ENCODE measurements at regions not wholly inside any gene's neighbourhood (a gene's known extent, or its start where the extent isn't known, plus 50 kb on each side); places are given as distances from the start of the nearest gene placed in this dataset.

DNA sequence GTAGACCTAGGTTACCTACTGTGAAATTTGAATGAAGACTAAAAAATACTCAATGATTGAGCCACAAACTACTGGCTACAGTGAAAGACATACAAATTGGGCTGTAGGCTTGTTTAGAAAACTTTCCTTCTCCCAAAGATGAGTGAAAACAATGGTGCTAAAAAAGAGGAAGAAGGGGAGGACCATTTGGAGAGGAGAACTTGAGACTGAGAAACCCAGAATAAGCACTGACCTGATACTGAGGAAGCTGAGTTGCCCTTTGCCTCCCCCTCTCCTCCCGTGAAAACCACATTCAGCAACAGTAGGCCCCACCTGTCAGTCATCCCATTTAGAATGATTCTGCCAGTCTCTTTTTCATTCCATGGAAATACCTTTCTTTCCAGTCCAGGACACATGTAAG is 484.0 kb upstream of the TGFBR2 start:
- no peak for ATAC-seq
- DNase-seq: no peak

DNA sequence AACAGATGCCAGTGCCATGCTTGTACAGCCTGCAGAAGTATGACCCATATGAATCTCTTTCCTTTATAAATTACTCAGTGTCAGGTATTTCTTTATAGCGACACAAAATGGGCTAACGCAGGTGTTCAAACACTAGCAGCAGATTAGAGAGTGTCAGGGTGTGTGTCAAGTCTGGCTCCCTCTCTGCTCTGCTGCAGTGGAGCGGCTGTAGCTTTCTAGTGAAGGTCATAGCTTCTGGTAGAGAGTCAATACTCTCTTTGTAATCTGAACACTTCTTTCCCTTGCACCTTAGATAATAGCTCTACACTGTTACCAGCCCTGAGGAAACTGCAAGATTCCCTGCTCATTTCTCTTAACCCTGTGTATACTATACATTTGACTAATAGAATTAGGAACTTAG is 483.2 kb upstream of the TGFBR2 start:
- DNase-seq (no peak), ATAC-seq (no peak)

DNA sequence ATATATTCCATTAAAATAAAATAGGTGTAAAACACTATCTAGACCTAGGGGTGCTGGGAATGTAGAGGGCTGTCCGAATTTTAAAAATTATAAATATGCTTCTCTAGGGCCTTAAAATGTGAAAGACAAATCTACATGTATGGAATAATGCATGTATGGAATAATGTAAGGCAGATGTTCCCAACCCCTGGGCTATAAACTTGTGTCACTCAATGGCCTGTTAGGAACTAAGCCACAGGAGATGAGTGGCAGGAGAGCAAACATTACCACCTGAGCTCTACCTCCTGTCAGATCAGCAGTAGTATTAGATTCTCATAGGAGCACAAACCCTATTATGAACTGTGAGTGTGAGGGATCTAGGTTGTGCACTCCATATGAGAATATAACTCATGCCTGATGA is 482.6 kb upstream of the TGFBR2 start:
- DNase-seq (no peak), ATAC-seq (no peak)

DNA sequence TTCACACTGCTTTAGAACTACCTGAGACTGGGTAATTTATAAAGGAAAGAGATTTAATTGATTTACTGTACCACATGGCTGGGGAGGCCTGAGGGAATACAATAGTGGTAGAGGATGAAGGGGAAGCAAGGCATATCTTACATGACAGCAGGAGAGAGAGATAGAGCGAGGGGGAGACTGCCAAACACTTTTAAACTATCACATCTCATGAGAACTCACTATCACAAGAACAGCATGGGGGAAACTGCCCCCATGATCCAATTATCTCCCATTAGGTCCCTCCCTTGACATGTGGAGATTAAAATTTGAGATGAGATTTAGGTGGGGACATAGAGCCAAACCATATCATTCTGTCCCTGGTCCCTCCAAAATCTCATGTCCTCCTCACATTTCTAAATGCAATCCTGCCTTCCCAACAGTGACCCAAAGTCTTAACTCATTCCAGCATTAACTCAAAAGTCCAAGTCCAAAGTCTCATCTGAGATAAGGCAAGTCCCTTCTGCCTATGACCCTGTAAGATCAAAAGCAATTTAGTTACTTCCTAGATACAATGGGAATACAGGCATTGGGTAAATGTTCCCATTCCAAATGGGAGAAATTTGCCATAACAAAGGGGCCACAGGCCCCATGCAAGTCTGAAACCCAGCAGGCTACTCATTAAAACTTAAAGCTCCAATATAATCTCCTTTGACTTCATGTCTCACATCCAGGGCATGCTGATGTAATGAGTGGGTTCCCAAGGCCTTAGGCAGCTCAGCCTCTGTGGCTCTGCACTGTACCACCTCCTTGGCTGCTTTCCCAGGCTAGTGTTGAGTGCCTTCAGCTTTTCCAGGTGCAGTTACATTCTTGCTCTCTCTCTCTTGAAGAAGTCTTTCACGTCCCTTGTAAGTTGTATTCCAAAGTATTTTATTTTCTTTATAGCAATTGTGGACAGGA is 481.7 kb upstream of the TGFBR2 start:
- DNase-seq: no peak
- ATAC-seq: no peak

DNA sequence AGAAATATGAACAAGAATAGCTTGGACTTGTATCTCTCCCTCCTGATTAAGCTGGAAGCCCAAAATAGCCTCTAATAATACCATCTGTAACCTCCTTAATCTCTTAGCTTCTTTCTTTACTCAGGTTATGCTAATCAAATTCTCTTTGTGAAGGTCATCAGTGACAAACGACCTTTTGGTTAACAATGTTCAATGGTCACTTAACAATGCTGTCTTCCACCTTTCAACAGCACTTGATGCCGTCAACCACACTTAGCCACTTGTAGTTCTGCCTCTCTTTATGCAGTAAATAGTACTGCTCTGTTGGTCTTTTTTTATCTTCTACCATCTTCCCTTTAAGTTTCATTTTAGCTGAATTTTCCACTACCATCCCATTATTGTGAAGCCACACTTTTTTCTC is 476.6 kb upstream of the TGFBR2 start:
- DNase-seq (no peak), ATAC-seq (no peak)

DNA sequence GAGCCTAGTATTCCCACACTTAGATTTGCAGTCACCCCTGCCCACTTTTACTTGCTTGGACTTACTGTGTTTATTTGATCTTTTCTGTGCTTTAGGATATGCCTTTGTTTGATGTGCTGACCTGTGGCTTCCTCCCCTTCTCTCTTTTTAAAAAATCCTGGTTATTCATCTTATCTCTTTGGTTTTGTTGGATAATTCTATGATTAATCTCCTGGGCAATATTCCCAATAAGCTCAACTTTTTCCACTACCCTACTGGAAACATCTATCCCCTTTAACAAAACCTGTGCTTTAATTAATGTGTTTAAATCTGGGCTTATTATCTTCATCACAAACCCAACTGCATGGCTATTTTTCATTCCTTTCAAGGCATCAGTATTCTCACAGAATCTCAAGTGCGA is 476.0 kb upstream of the TGFBR2 start:
- no peak for ATAC-seq

DNA sequence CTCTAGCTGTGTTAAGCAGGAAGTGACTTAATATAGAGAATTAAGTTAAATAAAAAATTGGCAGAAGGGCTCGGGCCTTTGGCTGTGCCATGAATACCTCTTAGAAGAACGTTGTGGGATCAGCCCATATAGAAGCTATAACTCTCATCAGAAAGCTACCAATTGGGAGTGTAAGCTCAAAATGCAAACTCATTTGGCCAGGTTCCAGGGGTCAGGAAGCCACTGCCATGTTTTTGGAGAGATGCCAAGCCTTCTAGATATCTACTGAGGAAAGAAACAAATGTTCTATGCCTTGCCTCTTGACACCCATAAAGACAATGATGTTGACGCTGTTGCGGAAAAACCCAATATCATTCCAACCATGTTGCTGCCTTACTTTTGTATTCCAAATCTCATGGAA is 475.2 kb upstream of the TGFBR2 start:
- no peak for DNase-seq
- no peak for ATAC-seq

More for the DNA sequence above, 476.0 kb upstream of the TGFBR2 start:
- DNase-seq: no peak

- ATAC-seq (no peak), DNase-seq (no peak)
These were observed 471.2 kb upstream of the TGFBR2 start for GRCh38 chr3:30135190-30135589.

DNA sequence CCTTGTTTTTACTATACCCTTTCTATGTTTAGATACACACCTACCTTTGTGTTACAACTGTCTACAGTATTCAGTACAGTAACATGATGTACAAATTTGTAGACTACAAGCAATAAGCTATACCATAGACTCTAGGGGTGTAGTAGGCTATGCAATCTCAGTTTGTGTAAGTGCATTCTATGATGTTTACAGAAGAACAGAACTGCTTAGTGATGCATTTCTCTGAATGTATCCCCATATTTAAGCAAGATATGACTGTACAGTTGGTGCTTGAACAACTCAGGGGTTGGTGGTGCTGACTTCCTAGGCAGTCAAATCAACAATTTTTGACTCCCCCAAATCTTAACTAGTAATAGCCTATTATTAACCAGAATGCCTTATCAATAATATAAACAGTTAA is 467.1 kb upstream of the TGFBR2 start:
- ATAC-seq: no peak
- DNase-seq: no peak

DNA sequence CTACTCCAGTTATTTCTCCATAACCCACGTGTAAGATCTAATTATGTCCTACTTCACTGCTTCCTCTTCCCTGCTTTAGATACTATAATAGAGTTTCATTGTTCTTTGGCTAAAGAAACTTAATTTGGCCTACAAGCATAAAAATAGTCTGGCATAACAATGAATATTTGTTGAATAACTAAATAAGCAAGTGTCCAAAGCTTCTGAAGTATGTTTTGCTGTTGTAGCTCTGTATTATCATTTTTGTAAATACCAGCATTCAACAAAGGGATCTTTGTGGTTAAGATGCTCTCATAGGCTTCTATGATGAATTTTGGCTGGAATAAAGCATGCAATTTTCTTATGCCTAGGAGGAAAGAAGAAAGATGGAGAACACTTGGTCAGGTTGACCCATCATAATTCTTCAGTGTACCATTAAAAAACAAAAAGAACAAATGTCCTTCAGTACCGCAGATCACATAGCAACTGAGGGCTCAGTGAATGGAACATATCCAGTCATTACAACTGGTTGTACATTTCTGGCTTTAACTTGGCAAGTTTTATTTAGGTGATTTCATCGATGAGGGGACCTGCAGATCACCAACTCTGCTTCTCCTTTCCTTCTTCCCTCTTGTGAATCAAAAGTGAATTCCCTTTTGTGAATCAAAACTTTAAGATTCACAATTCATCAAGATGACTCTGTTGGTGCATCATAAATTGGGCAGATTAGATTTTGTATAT is 465.9 kb upstream of the TGFBR2 start:
- ATAC-seq: no peak
- DNase-seq: no peak

GRCh38 chr3:30141178-30141581 is 465.2 kb upstream of the TGFBR2 start:
- DNase-seq (no peak), ATAC-seq (no peak)

DNA sequence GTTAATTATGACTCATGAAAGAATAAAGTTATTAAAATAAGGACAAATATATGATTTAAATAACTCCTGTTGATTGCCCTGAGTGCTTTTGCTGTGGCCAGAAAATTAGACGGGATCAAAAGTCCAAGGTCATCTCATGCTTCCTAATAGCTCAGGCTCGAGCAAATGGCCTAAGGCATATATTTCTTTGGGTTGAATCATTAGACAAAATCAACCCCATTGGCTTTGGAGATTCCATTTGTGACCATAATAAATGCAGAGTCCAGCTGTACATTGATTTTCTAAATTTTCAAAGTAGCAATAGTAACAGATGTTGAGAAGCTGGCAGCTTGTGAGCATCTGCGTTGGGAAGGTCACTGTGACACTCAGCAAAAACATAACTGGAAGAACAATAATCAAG is 464.5 kb upstream of the TGFBR2 start:
- ATAC-seq: no peak
- DNase-seq: no peak

DNA sequence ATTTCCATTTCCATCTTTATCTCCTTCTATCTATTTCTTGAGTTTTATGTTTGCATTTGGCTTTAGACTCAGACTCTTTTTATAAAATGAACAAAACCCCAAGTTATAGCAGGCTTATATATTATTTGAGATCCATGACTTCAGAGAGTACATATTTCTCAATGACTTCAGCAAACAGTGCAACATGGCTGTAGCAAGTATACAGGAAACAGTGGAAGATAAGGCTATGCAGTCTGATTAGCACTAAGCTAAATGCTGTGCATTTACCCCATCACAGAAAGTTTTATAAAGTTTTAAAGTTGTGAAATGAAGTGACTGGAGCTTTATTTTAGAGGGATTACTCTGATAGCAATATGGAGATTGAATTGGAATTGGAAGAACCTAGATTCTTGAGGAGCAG is 463.5 kb upstream of the TGFBR2 start:
- ATAC-seq (no peak), DNase-seq (no peak)

GRCh38 chr3:30145281-30145680 is 461.1 kb upstream of the TGFBR2 start:
- DNase-seq (no peak), ATAC-seq (no peak)

- no peak for ATAC-seq
- DNase-seq: no peak
These were observed 459.4 kb upstream of the TGFBR2 start for GRCh38 chr3:30146978-30147377.

- ATAC-seq: no peak
These were observed 451.5 kb upstream of the TGFBR2 start for GRCh38 chr3:30154853-30155252.

DNA sequence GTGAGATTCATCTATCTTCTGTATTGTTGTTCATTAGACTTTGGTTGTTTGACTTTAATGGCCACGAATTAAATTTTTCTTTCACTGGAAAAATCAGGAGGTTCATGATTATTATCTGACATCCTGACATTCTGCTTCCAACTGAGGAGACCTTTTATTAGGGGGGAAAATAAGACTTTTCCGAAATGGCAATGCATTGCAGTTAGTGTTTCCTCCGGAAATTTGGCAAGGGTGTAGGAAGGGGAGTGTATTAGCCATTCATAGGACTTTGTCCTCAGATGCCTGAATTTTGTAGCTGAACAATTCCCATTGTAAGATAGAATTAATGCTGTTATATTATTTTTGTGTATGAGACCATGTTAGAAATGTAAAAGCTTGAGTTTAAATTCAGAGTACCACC is 450.6 kb upstream of the TGFBR2 start:
- DNase-seq: no peak
- no peak for ATAC-seq

More at GRCh38 chr3:30154853-30155252, 451.5 kb upstream of the TGFBR2 start:
- no peak for DNase-seq

DNA sequence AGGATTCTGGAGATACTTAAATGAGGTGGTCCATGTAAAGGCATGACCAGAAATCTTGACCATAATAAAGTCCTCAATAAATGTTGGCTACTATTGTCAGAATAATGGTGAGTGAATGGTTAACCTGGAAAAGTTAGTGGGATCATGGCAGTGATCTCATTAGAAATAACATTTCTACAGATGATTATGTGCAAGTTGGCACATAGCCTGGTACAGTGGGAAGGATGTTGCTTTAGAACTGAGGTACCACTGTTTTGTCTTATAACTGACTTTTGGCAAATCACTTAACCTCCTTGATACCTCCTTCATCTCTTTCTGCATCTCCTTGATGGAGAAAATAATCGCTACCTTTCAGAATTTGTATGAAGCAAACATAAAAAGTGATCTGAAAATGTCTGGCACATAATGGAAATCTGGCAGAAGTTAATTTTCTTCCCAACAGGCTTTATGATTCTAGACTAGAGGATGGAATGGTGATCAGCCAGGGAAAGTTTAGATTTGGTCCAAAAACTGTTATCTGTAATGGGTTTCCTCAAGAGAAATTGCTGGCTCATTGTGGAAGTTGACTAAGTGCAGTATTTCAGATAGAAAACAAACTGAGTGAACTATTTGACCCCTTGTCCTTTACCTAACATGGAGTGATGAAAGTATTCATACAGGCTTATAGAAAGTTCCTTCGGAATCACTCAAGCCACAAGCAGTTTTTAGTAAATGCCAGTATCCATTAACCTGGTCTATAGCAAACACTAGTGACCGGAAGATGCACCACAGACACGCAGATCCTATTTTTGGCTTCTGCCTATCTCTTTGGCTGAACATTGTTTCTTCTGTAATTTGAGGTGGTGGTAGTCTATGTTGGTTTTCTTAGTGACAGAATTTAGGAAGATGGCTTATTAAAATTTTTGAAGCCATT is 449.6 kb upstream of the TGFBR2 start:
- DNase-seq (no peak), ATAC-seq (no peak)

GRCh38 chr3:30161375-30161774 is 445.0 kb upstream of the TGFBR2 start:
- DNase-seq (no peak), ATAC-seq (no peak)

- no peak for DNase-seq
- ATAC-seq: no peak
These were observed 443.8 kb upstream of the TGFBR2 start for GRCh38 chr3:30162579-30162978.

DNA sequence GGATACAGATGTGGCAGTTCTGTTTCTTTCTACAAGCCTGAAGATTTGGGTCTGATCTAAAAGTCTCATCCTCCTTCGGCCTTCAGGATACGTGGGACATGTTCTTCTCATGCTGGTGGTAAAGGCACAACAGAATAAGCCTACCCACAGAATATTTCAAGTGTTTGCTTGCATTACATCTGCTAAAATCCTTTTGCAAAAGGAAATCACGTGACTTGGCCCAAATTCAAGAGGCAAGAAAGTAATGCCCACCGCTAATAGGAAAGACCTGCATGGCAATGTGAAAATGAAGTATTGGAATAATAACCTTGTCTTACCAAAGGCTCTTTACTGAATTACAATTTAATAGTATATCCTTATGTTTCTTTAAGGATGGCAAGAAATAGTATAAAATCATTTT is 439.9 kb upstream of the TGFBR2 start:
- ATAC-seq: no peak
- DNase-seq: no peak

GRCh38 chr3:30167541-30168011 is 438.8 kb upstream of the TGFBR2 start:
- DNase-seq (no peak), ATAC-seq (no peak)
